NCI-H345 (cell line): ENCODE measurements at regions not wholly inside any gene's neighbourhood (a gene's known extent, or its start where the extent isn't known, plus 50 kb on each side); places are given as distances from the start of the nearest gene placed in this dataset.
"Not testable (repeated sequence)": the region's sequence is repeated elsewhere in the genome, so short reads cannot be mapped to it uniquely, and the experiment has no call there.

Experiments used
- DNase-seq: peaks from one replicate; lab custom pipeline; 2025; lab: John Stamatoyannopoulos, UW

DNA sequence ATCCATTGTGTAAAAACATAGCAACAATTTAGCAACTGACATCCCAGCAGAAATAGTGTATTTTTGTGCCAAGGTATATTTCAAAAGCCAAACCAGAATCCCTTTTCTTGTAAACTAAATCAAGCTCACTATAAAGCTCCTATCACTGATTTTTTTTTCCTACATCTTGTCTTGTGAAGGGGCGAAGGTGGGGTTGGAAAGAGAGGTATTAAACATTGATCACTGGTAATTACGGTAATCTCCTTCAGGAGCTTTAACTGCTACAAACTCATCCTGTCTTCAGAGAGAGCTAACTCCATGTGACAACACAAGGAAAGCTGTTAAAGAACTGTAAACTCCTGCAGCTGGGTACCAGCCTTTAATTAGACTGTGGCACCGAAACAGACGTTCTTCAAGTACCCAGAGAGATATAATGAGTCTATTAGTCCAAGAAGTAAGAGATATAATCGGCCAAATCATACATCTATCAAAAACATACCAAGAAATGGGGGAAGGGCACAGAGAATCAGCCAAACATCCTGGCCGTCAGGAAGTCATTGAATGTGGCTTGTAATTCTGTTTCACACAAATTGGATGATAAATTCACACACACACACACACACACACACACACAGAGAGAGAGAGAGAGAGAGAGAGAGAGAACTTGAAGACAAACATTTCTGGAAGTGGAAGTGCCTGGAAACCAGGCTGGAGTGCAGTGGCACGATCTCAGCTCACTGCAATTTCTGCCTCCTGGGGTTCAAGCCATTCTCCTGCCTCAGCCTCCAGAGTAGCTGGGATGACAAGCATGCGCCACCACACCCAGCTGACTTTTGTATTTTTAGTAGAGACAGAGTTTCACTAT is 111.9 kb upstream of the PPARGC1A start:
- DNase-seq: no peak

- no peak for DNase-seq
Observed at GRCh38 chr4:24000470-24000831, 110.6 kb upstream of the PPARGC1A start.

- DNase-seq: no peak
Observed at GRCh38 chr4:23999714-24000469, 110.0 kb upstream of the PPARGC1A start.

- DNase-seq: no peak
Observed at GRCh38 chr4:23993373-23993772, 103.5 kb upstream of the PPARGC1A start.

DNA sequence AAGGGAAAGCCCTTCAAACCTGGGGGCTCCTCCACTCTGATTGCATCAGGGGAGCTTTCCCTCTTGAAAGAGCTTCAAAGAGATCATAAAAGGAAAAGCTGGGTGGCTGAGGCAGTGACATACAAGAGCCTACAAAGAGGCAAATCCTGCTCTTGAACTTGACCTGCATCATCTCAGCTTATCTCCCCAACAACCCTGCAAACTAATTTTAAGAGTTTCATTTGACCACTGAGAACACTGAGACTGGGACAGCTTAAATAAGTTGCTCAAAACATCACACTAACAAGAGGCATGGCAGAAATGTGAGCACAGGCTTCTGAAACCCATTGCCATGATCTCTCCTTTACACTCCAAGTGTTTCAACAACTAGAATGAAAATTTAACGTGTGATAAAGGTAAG is 101.6 kb upstream of the PPARGC1A start:
- DNase-seq: no peak

GRCh38 chr4:23986270-23986669 is 96.4 kb upstream of the PPARGC1A start:
- no peak for DNase-seq

DNA sequence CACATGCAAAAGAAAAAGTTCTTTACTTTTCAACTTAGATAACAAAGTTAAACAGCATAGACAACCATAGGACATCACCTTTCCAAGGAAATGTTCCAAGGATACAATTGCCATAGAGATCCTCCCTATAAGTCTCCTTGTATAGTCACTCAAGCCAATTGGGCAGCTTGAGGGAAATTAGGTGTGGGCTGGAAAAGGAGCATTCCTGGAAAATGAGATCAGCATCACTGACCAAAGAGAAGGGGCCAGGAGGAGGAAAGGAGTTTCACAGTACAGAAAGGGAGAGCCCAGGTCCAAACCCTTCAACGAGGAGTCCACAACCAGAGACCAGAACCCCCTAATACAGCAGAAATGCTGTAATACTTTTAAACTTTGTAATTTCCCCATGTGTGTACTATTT is 91.5 kb upstream of the PPARGC1A start:
- DNase-seq: no peak

DNA sequence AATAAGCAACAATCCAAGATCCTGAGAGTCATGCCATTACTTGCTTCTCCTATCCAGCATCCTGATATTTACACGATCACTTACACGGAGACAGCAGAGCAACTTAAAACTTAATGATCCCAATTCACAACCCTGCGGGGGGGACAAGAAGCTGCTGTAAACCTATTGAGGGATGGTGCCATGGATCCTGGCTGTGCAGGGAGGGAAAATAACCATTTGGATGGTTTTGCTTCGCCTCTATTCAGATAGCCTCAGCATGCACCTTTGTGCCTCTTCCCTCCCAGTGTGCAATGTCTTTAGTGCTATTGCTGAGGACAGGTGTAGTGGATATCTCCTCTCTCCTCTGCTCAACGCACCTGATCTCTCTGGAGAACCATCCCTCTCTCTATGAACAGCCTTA is 89.7 kb upstream of the PPARGC1A start:
- DNase-seq: peak; percentile 16

DNA sequence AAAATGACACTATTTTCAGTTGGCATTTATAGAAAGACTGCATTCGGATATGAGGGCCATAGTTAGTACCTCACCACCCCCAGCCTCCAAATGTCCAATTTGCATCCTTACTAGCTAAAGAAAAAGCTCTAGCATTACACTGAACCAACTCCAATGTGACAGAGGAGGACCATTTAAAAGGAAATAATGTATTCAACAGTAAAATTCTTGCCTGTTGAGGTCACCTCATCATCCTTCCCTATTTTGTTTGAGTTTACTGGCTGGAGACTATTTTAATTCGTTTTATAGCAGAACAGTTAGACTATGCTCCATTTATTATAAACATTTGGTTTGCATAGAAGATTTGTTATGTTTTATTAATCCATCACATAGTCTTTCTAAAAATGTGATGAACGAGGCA is 88.2 kb upstream of the PPARGC1A start:
- no peak for DNase-seq

GRCh38 chr4:23976423-23976822 is 86.6 kb upstream of the PPARGC1A start:
- DNase-seq: no peak

GRCh38 chr4:23973308-23973855 is 83.5 kb upstream of the PPARGC1A start:
- DNase-seq: no peak

DNA sequence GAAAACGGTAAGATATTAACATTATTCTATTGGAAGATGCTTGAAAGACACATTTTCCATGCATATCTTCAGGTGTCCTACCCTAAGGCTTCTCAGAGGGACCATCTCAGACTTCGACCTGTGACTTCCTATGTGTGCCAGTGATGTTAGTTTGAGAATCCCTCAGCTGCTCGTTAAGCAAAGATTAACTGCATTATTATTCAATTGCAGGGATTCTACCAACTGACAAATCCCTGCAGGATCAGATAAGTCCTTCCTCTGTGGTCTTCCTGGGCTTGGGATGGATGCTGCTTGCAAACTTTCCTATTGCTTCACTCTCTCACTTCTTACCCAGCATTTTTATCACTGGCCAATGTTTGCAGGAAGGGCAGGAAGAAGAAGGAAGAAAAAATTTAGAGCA is 83.0 kb upstream of the PPARGC1A start:
- DNase-seq: no peak

- DNase-seq: no peak
Observed at GRCh38 chr4:23972187-23972586, 82.3 kb upstream of the PPARGC1A start.

DNA sequence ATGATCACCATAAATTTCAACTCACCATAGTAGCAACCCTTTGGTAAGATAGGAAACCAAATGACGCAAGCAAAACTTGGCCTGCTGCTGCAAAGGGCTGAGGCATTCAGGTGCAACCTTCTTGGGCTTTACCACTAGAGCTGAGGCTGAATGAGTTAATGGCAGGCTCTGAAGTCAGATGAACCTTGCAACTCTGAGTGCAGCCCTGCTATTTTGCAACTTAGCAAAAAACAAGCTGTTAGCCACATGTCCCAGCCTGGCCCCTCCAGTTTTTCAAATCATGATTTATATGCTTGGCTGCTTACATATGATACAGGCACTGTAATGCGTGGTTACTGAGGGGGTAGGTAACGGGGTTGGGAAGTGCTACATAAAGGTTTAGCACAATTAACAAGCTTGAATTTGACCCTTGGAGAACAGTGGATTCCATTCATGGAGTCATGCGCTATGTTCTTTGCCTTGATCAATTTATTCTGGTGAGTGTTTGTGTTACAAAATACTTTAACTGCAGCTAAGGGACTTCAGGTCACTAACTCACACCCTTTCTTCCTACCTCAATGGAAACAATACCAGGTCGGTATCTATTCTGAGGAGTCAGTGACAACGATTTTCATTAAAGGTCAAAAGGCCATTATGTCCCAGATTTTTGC is 80.5 kb upstream of the PPARGC1A start:
- DNase-seq: no peak

- DNase-seq: no peak
Observed at GRCh38 chr4:23969635-23970145, 79.8 kb upstream of the PPARGC1A start.

- DNase-seq: no peak
Observed at GRCh38 chr4:23967281-23967680, 77.4 kb upstream of the PPARGC1A start.

DNA sequence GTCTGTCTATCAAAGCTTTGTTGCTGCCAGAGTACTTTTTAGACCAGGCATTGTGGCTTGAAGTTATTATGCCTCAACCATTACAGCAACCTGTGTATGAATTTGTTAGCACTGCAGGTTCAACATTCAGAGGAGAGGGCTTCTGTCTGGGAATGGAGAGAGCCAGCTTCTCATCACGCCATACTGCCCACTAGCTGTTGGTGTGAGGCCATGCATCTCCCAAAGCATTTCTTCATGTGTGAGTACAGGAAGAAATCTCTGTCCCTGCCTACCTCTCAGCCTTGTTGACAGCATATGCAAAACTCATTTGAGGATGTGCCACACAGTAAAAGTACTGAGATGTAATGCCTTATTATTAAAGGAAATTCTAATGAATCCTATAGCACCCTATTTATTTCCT is 76.9 kb upstream of the PPARGC1A start:
- no peak for DNase-seq

- peak; percentile 36 for DNase-seq
Observed at GRCh38 chr4:23962462-23962861, 72.6 kb upstream of the PPARGC1A start.

- not testable (repeated sequence) for DNase-seq
Observed at GRCh38 chr4:23961395-23961794, 71.5 kb upstream of the PPARGC1A start.

GRCh38 chr4:23959396-23960148 is 69.7 kb upstream of the PPARGC1A start:
- DNase-seq: no peak

DNA sequence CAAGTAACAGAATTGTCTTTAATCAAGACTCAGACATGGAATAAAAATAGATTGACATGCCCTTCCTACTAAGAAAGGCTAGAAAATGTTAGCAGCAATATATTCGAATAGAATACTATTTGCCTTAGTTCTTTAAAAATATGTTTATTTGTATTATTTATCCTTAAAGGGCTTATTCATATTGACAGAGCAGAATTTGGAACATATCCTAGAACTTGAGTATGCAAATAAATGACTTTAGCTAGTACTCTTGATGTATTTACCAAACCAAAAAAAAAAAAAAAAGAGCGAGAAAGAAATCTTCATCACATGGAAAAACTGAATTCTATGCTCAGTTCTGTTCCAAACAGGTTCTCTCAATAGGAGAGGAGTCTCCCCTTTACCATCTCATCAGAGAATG is 68.9 kb upstream of the PPARGC1A start:
- DNase-seq: no peak

- DNase-seq: no peak
Observed at GRCh38 chr4:23957465-23957864, 67.6 kb upstream of the PPARGC1A start.
